ENCODE measurements at regions not wholly inside any gene's neighbourhood (a gene's known extent, or its start where the extent isn't known, plus 50 kb on each side); places are given as distances from the start of the nearest gene placed in this dataset.

DNA sequence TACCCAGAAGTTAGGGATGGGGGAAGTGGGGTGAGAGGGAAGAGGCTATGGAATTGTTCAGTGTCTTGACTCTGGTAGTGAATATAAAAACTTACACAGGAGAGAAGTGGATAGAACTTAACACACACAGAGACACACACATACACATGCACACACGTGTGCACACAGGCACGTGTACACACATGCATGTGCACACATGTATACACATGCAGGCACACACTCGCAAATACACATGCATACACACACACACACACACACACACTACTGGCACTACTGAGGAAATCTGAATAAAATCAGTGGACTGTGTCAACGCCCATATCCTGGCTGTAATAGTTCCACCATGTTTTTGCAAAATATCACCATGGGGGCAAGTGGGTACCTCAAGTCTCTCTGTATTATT is 107.9 kb downstream of the IRS2 start:
- TF ChIP-seq, protein P1, sequence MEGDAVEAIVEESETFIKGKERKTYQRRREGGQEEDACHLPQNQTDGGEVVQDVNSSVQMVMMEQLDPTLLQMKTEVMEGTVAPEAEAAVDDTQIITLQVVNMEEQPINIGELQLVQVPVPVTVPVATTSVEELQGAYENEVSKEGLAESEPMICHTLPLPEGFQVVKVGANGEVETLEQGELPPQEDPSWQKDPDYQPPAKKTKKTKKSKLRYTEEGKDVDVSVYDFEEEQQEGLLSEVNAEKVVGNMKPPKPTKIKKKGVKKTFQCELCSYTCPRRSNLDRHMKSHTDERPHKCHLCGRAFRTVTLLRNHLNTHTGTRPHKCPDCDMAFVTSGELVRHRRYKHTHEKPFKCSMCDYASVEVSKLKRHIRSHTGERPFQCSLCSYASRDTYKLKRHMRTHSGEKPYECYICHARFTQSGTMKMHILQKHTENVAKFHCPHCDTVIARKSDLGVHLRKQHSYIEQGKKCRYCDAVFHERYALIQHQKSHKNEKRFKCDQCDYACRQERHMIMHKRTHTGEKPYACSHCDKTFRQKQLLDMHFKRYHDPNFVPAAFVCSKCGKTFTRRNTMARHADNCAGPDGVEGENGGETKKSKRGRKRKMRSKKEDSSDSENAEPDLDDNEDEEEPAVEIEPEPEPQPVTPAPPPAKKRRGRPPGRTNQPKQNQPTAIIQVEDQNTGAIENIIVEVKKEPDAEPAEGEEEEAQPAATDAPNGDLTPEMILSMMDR (conservative IDR thresholded peaks at IDR 0.05), result no peak
- Mint-ChIP-seq H3K4me3 (no peak overlapping the region), H3K27me3 (ENCODE audit: low read depth) (no peaks in the 10 kb centered on the region), H3K27ac (ENCODE audit: unreplicated experiment) (no peak overlapping the region), H3K4me1 (no peaks in the 10 kb centered on the region), H3K36me3 (ENCODE audit: low read depth) (no peaks in the 10 kb centered on the region), H3K9me3 (no peaks in the 10 kb centered on the region)
- no peak for DNase-seq (ENCODE audit: low read depth, low spot score)

GRCh38 chr13:109677206-109677605 is 109.2 kb downstream of the IRS2 start:
- no peak overlapping the region for H3K4me3 Mint-ChIP-seq
- H3K9me3 Mint-ChIP-seq, result no peaks in the 10 kb centered on the region

DNA sequence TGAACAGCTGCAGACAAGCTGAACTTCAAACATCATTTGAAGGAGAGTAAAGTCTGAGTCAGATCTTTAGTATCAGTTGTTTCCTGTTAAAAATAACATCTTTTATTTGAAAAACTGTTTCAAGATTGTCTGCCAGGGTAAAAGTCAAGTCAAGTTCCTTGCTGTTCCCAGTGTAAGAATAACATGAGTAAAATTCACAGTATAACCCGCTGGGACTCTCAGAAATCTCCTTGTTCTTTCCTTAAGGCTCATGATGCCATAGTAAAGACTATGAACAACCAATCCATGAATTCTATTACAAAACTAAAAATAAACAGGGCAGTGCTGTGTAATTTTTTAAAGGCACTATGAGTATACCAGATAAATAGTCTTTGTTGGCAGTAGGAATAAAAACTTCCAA is 112.9 kb downstream of the IRS2 start:
- H3K4me1 Mint-ChIP-seq, result peaks cover 15% of the 10 kb centered on the region
- no peaks in the 10 kb centered on the region for H3K9me3 Mint-ChIP-seq
- TF ChIP-seq, protein P1 (conservative IDR thresholded peaks at IDR 0.05), result no peak
- no peak overlapping the region for H3K4me3 Mint-ChIP-seq
- H3K36me3 Mint-ChIP-seq (ENCODE audit: low read depth), result no peaks in the 10 kb centered on the region
- no peak overlapping the region for H3K27ac Mint-ChIP-seq (ENCODE audit: unreplicated experiment)
- no peaks in the 10 kb centered on the region for H3K27me3 Mint-ChIP-seq (ENCODE audit: low read depth)
- DNase-seq (ENCODE audit: low read depth, low spot score), result no peak

More at GRCh38 chr13:109677206-109677605, 109.2 kb downstream of the IRS2 start:
- H3K27ac Mint-ChIP-seq (ENCODE audit: unreplicated experiment), result no peak overlapping the region
- TF ChIP-seq, protein P1 (conservative IDR thresholded peaks at IDR 0.05), result no peak
- H3K27me3 Mint-ChIP-seq (ENCODE audit: low read depth), result no peaks in the 10 kb centered on the region
- no peaks in the 10 kb centered on the region for H3K36me3 Mint-ChIP-seq (ENCODE audit: low read depth)
- DNase-seq (ENCODE audit: low read depth, low spot score), result no peak
- no peaks in the 10 kb centered on the region for H3K4me1 Mint-ChIP-seq

GRCh38 chr13:109672545-109672944 is 113.8 kb downstream of the IRS2 start:
- H3K36me3 Mint-ChIP-seq (ENCODE audit: low read depth), result no peaks in the 10 kb centered on the region
- H3K4me1 Mint-ChIP-seq, result peaks cover 24% of the 10 kb centered on the region
- H3K9me3 Mint-ChIP-seq, result no peaks in the 10 kb centered on the region
- TF ChIP-seq, protein P1 (conservative IDR thresholded peaks at IDR 0.05), result no peak
- H3K27ac Mint-ChIP-seq (ENCODE audit: unreplicated experiment), result no peak overlapping the region
- H3K4me3 Mint-ChIP-seq, result no peak overlapping the region
- DNase-seq (ENCODE audit: low read depth, low spot score), result no peak
- H3K27me3 Mint-ChIP-seq (ENCODE audit: low read depth), result no peaks in the 10 kb centered on the region

DNA sequence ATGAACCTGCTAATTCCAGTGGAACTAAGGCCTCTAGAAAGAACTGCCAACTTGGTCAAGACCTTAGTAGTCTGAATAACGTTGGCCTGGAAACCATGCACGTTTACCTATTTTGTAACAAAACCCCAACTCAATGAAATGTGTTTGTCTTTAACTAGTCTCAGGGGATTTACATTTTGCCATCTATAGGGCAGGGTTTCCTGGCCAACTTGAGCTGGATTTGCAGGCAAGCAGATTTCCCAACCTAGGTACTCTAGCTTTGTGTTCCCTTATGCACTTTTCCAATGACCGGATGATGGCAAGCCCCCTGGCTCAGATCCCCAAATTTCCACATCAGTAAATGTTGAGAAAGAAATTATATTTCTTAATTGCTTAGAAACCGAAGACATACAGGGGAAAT is 114.5 kb downstream of the IRS2 start:
- DNase-seq (ENCODE audit: low read depth, low spot score), result no peak
- H3K27me3 Mint-ChIP-seq (ENCODE audit: low read depth), result no peaks in the 10 kb centered on the region
- no peaks in the 10 kb centered on the region for H3K36me3 Mint-ChIP-seq (ENCODE audit: low read depth)
- no peak overlapping the region for H3K27ac Mint-ChIP-seq (ENCODE audit: unreplicated experiment)
- TF ChIP-seq, protein P1 (conservative IDR thresholded peaks at IDR 0.05), result no peak
- H3K9me3 Mint-ChIP-seq, result no peaks in the 10 kb centered on the region
- peaks cover 29% of the 10 kb centered on the region for H3K4me1 Mint-ChIP-seq
- H3K4me3 Mint-ChIP-seq, result no peak overlapping the region

- DNase-seq (ENCODE audit: low read depth, low spot score), result no peak
- peaks cover 33% of the 10 kb centered on the region for H3K4me1 Mint-ChIP-seq
- H3K36me3 Mint-ChIP-seq (ENCODE audit: low read depth), result no peaks in the 10 kb centered on the region
- TF ChIP-seq, protein P1 (conservative IDR thresholded peaks at IDR 0.05), result no peak
- H3K27ac Mint-ChIP-seq (ENCODE audit: unreplicated experiment), result no peak overlapping the region
- no peaks in the 10 kb centered on the region for H3K27me3 Mint-ChIP-seq (ENCODE audit: low read depth)
- H3K9me3 Mint-ChIP-seq, result no peaks in the 10 kb centered on the region
- H3K4me3 Mint-ChIP-seq, result no peak overlapping the region
Measured at GRCh38 chr13:109670776-109671175, 115.6 kb downstream of the IRS2 start.

All from neural crest cell (in vitro differentiated cells).